ENCODE measurements at regions not wholly inside any gene's neighbourhood (a gene's known extent, or its start where the extent isn't known, plus 50 kb on each side); places are given as distances from the start of the nearest gene placed in this dataset.

DNA sequence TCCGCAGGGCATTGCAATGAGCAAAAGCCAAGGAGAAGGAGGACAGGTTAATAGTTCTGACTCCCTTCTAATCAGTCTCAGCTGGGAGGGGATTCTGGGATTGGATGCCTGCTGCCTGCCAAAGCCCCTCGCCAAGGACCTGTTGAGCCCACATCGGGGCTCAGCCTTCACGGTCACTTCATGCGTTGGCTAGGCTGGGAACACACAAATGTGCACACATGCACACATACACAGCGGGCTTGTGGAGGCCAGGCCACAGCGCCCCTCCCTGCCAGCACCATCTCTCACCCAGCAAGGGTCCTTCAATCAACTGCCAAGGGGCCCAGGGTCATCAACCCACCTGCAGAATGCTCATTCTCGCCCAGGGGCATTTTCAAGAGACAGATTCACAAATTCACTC lies 113.9 kb downstream of the C5orf15 start:
- ATAC-seq, result no peak
- TF ChIP-seq, protein P1, sequence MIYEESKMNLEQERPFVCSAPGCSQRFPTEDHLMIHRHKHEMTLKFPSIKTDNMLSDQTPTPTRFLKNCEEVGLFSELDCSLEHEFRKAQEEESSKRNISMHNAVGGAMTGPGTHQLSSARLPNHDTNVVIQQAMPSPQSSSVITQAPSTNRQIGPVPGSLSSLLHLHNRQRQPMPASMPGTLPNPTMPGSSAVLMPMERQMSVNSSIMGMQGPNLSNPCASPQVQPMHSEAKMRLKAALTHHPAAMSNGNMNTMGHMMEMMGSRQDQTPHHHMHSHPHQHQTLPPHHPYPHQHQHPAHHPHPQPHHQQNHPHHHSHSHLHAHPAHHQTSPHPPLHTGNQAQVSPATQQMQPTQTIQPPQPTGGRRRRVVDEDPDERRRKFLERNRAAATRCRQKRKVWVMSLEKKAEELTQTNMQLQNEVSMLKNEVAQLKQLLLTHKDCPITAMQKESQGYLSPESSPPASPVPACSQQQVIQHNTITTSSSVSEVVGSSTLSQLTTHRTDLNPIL (CRISPR knock-in tag; IDR thresholded peaks at IDR 0.05; ENCODE audit: low read depth), result no peak
- TF ChIP-seq, protein P2, sequence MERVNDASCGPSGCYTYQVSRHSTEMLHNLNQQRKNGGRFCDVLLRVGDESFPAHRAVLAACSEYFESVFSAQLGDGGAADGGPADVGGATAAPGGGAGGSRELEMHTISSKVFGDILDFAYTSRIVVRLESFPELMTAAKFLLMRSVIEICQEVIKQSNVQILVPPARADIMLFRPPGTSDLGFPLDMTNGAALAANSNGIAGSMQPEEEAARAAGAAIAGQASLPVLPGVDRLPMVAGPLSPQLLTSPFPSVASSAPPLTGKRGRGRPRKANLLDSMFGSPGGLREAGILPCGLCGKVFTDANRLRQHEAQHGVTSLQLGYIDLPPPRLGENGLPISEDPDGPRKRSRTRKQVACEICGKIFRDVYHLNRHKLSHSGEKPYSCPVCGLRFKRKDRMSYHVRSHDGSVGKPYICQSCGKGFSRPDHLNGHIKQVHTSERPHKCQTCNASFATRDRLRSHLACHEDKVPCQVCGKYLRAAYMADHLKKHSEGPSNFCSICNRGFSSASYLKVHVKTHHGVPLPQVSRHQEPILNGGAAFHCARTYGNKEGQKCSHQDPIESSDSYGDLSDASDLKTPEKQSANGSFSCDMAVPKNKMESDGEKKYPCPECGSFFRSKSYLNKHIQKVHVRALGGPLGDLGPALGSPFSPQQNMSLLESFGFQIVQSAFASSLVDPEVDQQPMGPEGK (CRISPR knock-in tag; IDR thresholded peaks at IDR 0.05; ENCODE audit: borderline replicate concordance), result no peak
- no peak for TF ChIP-seq TCF4 (CRISPR knock-in tag; IDR thresholded peaks at IDR 0.05; ENCODE audit: borderline replicate concordance)
- TF ChIP-seq TOX (CRISPR knock-in tag; IDR thresholded peaks at IDR 0.05; ENCODE audit: borderline replicate concordance), result no peak
- no peak for TF ChIP-seq ZFP30 (CRISPR knock-in tag; IDR thresholded peaks at IDR 0.05)
- TF ChIP-seq CSDC2 (CRISPR knock-in tag; IDR thresholded peaks at IDR 0.05), result no peak
- no peak for TF ChIP-seq RARB (CRISPR knock-in tag; IDR thresholded peaks at IDR 0.05)
- no peak for TF ChIP-seq ZC3H10 (CRISPR knock-in tag; IDR thresholded peaks at IDR 0.05)

DNA sequence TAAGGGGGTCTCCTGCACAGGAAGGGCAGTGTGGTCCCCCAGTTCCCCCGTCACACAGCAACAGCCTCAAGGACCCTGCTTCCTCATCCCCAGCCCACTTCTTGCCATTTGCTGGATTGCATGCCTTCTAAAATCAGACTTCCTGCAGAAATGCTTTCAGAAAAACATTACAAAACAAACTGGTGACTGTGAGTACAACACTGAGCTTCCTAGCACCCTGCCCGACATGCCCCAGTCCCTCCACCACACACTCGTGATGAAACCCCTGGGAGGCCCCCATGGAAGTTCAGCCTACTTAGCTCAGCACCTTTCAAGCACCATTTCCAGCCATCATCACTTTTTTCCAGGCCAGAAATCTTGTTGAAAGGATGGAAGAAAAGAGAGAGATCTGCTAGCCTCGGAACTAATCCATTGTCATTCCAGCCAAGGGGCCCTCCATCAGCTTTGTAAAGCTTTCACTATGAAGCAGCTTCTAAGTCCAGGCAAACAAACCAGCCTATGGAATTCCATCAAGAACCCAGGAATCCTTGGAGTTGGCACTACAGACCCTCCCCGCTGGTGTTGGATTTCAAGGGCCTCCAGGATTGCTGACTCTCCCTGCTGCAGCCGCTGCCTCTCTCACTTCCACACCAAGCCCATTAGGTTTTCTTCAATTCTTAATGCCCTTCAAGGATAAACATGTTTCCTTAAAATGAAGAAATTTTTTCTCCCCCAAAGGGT lies 114.6 kb downstream of the C5orf15 start:
- no peak for TF ChIP-seq ISL1 (CRISPR knock-in tag; IDR thresholded peaks at IDR 0.05)
- no peak for TF ChIP-seq ESRRG (CRISPR knock-in tag; IDR thresholded peaks at IDR 0.05)
- TF ChIP-seq ZFP30 (CRISPR knock-in tag; IDR thresholded peaks at IDR 0.05), result no peak
- TF ChIP-seq BACH2 (CRISPR knock-in tag; IDR thresholded peaks at IDR 0.05; ENCODE audit: borderline replicate concordance), result no peak
- TF ChIP-seq ZC3H10 (CRISPR knock-in tag; IDR thresholded peaks at IDR 0.05), result no peak
- no peak for TF ChIP-seq ZNF70 (CRISPR knock-in tag; IDR thresholded peaks at IDR 0.05)
- TF ChIP-seq, protein P3, sequence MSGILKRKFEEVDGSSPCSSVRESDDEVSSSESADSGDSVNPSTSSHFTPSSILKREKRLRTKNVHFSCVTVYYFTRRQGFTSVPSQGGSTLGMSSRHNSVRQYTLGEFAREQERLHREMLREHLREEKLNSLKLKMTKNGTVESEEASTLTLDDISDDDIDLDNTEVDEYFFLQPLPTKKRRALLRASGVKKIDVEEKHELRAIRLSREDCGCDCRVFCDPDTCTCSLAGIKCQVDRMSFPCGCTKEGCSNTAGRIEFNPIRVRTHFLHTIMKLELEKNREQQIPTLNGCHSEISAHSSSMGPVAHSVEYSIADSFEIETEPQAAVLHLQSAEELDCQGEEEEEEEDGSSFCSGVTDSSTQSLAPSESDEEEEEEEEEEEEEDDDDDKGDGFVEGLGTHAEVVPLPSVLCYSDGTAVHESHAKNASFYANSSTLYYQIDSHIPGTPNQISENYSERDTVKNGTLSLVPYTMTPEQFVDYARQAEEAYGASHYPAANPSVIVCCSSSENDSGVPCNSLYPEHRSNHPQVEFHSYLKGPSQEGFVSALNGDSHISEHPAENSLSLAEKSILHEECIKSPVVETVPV (CRISPR knock-in tag; IDR thresholded peaks at IDR 0.05), result no peak
- TF ChIP-seq, protein P2 (CRISPR knock-in tag; IDR thresholded peaks at IDR 0.05; ENCODE audit: borderline replicate concordance), result no peak
- no peak for TF ChIP-seq TOX (CRISPR knock-in tag; IDR thresholded peaks at IDR 0.05; ENCODE audit: borderline replicate concordance)
- ATAC-seq, result no peak

DNA sequence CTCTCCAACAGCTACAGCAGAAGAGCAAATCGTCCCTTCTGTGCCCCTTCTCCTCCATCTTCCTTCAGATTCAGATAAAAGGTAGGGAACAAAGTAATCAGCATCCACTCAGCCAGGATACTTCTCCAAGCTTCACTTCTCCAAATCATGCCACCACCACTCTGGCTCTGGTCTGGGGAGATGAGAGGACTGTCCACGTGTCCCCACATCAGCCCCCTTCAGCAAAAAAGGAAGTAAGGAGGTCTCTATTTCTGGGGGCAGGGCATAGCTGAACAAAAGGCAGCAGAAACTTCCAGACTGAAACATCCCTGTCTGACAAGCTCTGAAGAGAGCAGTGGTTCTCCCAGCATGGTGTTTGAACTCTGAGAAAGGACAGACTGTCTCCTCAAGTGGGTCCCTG lies 116.9 kb downstream of the C5orf15 start:
- no peak for ATAC-seq
- no peak for TF ChIP-seq ZC3H10 (CRISPR knock-in tag; IDR thresholded peaks at IDR 0.05)
- no peak for TF ChIP-seq ARNTL (CRISPR knock-in tag; IDR thresholded peaks at IDR 0.05; ENCODE audit: borderline replicate concordance, low read depth)
- TF ChIP-seq, protein P2 (CRISPR knock-in tag; IDR thresholded peaks at IDR 0.05; ENCODE audit: borderline replicate concordance), result no peak

DNA sequence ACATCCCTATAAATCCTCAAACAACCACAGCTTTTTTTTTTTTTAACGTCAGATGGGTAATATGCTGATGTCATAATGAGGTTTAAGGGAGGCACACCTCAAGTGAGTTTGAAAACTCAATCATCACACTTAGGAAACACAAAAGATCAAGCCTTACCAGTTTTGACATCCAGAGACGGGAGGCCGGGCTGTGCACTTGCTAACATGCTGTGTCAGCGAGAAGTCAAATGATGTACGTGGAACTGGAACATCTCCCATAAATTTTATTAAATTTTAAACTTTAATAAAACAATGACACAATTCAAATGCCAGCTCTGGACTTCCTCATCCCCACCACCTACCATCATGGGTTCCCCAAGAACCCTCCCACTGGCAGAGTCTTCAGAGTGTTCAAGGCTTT lies 117.6 kb downstream of the C5orf15 start:
- no peak for ATAC-seq
- TF ChIP-seq, protein P2 (CRISPR knock-in tag; IDR thresholded peaks at IDR 0.05; ENCODE audit: borderline replicate concordance), result no peak
- no peak for TF ChIP-seq ISL1 (CRISPR knock-in tag; IDR thresholded peaks at IDR 0.05)
- TF ChIP-seq, protein P3 (CRISPR knock-in tag; IDR thresholded peaks at IDR 0.05), result no peak
- TF ChIP-seq, protein P4, sequence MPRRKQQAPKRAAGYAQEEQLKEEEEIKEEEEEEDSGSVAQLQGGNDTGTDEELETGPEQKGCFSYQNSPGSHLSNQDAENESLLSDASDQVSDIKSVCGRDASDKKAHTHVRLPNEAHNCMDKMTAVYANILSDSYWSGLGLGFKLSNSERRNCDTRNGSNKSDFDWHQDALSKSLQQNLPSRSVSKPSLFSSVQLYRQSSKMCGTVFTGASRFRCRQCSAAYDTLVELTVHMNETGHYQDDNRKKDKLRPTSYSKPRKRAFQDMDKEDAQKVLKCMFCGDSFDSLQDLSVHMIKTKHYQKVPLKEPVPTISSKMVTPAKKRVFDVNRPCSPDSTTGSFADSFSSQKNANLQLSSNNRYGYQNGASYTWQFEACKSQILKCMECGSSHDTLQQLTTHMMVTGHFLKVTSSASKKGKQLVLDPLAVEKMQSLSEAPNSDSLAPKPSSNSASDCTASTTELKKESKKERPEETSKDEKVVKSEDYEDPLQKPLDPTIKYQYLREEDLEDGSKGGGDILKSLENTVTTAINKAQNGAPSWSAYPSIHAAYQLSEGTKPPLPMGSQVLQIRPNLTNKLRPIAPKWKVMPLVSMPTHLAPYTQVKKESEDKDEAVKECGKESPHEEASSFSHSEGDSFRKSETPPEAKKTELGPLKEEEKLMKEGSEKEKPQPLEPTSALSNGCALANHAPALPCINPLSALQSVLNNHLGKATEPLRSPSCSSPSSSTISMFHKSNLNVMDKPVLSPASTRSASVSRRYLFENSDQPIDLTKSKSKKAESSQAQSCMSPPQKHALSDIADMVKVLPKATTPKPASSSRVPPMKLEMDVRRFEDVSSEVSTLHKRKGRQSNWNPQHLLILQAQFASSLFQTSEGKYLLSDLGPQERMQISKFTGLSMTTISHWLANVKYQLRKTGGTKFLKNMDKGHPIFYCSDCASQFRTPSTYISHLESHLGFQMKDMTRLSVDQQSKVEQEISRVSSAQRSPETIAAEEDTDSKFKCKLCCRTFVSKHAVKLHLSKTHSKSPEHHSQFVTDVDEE (CRISPR knock-in tag; IDR thresholded peaks at IDR 0.05), result no peak
- TF ChIP-seq ZNF70 (CRISPR knock-in tag; IDR thresholded peaks at IDR 0.05), result no peak
- TF ChIP-seq BACH2 (CRISPR knock-in tag; IDR thresholded peaks at IDR 0.05; ENCODE audit: borderline replicate concordance), result no peak
- no peak for TF ChIP-seq ARNTL (CRISPR knock-in tag; IDR thresholded peaks at IDR 0.05; ENCODE audit: borderline replicate concordance, low read depth)
- no peak for TF ChIP-seq SNAI2 (CRISPR knock-in tag; IDR thresholded peaks at IDR 0.05)
- no peak for TF ChIP-seq OSR1 (CRISPR knock-in tag; IDR thresholded peaks at IDR 0.05)
- no peak for TF ChIP-seq ZNF8 (CRISPR knock-in tag; IDR thresholded peaks at IDR 0.05)
